Stimulated activated CD8-positive, alpha-beta memory T cell treated with anti-CD3 and anti-CD28 coated beads, Interleukin-15, amount 100 ng/mL, for 24 hours (primary cell): ENCODE measurements at regions not wholly inside any gene's neighbourhood (a gene's known extent, or its start where the extent isn't known, plus 50 kb on each side); places are given as distances from the start of the nearest gene placed in this dataset.
"Not testable (repeated sequence)": the region's sequence is repeated elsewhere in the genome, so short reads cannot be mapped to it uniquely, and the experiment has no call there.

Source experiments
- DNase-seq: peaks from one replicate; pipeline ENCODE4 v3.0.0-alpha.2; 2020; ENCODE audit warnings: low read depth

DNA sequence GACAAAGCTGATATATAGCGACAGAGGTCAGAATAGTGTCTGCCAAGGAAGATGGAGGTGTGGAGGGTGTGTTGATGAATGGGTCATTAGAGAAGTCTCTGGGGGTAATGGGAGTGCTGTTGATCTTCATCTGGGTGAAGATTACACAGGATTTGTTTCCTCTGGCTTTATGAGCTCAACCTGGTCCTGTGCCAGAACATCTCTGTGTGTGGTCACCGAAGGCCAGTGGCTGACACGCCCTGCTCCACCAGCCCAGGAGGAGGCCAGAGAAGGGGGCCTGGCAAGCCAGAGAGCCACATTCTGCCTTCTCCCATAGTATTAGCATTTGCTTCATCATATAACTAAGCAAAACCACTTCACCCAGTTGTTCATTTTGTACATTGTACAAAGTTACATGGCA is 121.1 kb downstream of the ZNF621 start:
- no peak for DNase-seq

DNA sequence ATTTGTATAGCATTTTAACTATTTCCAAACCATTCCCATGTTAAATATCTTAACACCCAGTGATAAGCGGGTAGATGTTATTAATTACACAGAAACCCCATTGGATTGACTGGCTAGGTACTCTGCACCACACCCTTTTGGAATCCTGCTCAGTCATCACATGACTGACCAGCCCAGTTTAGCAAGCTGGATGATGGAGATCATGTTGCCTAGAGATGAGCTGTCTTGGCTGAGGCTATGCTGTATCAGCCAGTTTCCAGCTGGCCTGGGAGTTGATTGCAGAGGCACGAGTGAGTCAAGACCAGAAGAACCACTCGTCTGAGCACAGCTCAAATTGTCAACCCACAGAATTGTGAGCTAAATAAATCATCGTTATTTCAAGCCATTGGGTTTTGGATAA is 124.6 kb downstream of the ZNF621 start:
- no peak for DNase-seq

DNA sequence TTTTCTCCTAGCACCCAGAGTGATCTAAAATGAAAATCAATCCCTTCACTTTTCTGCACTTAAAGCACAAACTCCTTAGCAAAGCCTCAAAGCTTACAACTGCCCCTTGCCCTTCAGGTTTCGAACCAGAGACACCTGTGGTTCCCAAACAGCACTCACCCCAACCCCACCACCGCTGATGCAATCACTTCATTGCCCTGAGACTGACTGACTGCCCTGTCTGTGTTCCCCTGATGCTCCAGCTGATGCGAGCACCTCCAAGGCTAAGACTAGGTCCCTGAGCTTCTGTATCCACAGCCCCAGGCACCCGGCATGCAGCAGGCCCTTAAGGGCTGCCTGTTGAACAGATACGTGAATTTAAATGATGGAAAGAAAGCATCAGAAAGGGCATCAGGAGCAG is 127.3 kb downstream of the ZNF621 start:
- DNase-seq: no peak

- DNase-seq: no peak
Measured at GRCh38 chr3:40653001-40653400, 128.2 kb downstream of the ZNF621 start.

- DNase-seq: no peak
Measured at GRCh38 chr3:40653878-40654277, 129.1 kb downstream of the ZNF621 start.

GRCh38 chr3:40655551-40655950 is 130.8 kb downstream of the ZNF621 start:
- no peak for DNase-seq

DNA sequence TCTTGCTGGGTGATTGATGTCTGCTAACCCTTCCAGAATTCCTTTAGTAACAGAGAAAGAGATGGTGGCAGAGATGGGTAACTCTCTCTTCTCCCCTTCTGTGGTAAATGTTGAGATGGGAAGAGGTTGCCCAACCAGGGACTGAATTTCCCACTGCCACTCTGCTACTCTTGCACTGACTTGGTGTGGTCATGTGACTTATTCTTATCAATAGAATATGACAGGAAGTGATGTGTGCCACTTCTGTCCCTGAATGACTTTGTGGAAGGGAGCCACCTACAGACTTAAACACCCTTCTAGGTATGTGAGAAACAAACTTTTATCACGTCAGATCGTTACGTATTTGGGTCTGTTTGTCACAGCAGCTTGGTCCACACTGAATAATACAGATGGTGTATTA is 132.9 kb downstream of the ZNF621 start:
- no peak for DNase-seq

DNA sequence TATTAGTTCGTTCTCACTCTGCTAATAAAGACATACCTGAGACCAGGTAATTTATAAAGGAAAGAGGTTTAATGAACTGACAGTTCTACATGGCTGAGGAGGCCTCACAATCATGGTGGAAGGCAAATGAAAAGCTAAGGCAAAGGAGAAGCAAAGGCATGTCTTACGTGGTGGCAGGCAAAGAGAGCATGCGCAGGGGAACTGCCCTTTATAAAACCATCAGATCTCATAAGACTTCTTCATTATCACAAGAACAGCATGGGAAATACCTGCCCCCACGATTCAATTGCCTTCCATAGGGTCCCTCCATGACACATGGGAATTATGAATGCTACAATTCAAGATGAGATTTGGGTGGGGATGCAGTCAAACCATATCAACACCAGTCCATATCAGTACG is 133.5 kb downstream of the ZNF621 start:
- no peak for DNase-seq

- no peak for DNase-seq
Measured at GRCh38 chr3:40660554-40660953, 135.8 kb downstream of the ZNF621 start.

- DNase-seq: no peak
Measured at GRCh38 chr3:40661284-40661683, 136.5 kb downstream of the ZNF621 start.

GRCh38 chr3:40663280-40663679 is 138.5 kb downstream of the ZNF621 start:
- DNase-seq: no peak

GRCh38 chr3:40669176-40669575 is 144.4 kb downstream of the ZNF621 start:
- DNase-seq: no peak

DNA sequence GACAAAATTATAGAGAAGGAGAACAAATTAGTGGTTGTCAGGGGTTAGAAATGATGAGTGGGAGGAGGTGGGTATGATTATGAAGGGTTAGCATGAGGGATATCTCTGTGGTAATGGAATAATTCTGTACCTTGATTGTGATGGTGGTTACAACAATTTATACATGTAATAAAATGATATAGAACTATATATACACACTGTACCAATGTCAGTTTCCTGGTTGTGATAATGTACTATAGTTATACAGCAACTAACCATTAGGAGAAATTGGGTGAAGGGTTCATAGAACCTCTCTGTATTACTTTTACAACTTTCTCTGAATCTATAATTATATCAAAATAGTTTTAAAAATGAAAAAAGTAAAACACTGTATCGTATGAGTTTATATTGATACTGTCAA is 148.1 kb downstream of the ZNF621 start:
- DNase-seq: no peak

DNA sequence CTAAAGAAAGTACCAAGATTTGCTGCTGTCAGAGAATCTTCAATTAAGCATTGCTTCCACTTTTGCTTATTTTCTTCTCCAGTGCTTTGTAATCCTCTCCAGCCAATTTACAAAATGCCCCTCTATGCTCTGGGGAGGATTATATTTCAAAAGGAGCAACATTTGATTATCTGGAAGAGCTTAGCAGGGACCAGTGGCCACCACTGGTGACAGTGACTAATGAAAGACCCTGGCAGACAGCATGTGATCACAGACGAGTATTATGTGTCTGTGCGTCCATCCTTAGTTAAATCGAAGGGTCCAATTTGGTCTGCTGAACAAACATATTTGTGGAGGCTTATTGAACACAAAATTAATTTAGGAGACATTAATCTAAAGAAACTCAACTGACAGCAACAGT is 152.6 kb downstream of the ZNF621 start:
- no peak for DNase-seq

DNA sequence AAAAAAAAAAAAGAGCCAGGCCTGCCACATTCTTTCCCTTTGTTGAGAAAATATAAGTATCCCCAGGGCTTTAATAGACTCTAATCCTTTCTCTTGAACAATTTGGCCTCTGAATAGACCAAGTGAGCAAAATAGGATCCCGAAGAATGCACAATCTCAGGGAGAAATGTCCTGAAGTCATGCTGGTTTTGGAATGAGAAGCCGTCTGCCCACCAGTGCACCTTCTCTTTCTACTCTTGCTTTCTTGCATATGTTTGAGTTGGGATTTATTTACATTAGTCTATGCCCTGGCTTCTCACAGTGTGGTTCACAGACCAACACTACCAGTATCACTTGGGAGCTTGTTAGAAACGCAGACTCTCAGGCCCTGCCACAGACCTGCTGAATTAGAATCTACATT is 153.0 kb downstream of the ZNF621 start:
- no peak for DNase-seq

DNA sequence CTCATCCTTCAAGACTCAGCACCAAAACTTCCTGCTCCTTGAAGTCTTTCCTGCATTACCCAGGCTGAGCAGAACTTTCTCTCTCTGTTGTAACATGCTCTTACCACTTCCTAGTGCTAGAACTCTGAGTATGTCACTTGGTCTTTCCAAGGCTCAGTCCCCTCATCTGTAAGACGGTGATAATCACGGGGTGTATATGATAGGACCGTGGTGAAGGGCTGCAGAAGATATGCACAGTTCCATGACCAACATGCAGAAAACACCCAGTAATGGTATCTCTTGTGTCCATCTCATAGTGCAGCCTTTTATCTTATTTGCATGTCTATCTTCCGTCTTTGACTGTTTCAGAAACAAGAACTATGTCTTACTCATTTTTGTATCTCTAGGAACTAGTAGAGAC is 154.5 kb downstream of the ZNF621 start:
- DNase-seq: no peak

DNA sequence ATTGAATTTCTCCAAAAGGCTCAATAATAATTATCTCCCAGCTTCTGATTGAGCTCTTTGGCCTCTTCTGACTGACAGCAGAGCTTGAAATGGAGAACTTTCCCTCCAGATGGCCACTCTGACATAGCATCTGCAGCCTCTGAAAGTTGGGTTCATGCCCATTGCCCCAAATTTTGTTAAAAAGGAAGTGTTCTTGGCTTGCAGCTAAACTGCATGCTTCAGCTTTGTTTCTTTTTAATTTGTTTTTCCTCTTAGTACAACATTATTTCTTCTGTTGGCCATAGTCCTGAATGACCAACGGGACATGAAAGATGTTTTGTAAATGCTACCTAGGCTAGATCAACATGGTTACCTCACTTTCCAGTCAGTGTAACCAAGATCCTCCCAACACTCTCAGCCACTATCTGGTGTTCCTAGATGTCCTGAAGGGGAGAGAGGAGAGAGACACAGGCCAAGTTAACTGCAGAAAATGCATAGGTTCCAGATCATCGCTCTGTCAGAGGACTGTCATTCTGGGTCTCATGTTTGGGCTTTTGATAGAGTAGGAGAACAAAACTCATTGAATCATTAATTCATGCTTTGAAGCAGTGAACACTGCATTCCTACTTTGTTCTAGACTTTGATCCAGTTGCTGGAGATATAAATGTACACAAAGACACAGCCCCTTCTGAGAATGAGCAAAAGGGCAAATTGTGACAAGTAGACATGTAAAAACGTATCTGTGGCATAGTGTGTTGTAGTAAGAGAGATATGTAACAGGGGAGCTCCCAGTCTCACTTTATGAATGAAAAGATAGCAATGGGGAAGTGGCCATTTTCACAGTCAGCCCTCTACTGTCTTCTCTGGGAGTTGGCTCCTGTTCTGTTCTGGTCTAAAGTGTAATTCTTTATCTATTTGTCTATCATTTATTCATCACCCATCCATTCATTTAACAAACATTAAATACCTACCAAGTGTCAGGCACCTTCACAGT is 156.2 kb downstream of the ZNF621 start:
- no peak for DNase-seq

DNA sequence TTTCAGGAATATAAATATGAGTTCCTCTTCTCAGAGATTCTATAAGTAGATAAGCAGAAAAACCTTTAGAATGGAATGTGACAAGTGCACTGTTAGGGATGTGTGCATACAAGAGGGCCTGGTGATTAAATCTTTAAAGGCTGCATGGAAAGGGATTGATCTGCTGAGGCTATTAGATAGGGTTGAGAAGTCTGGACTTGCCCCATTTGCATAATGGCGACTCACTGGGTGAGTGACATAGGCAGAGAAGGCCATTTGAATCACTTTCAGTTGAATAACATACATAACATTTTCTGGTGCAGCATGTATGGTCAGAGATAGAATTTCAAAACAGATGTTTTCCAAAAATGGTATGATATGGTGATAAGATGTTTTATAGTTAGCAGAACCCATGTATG is 156.9 kb downstream of the ZNF621 start:
- DNase-seq: no peak

DNA sequence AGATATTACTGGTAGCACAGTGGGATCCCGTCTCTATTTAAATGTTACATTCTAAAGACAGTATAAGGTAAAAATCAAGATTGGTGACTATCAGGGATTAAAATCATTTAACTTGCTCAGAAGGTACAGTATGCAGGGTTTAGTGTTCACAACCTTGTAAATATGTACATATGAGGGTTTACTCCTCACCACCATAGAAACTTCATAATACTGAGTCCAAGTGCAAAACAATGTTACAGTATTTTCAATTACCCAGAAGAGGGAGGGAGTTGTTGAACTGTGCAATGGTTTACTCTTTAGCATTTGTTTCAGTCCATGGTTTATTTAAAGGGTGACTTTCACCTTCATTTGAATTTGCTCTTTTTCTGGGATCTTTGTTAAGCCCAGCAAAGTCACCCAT is 165.1 kb downstream of the ZNF621 start:
- no peak for DNase-seq

DNA sequence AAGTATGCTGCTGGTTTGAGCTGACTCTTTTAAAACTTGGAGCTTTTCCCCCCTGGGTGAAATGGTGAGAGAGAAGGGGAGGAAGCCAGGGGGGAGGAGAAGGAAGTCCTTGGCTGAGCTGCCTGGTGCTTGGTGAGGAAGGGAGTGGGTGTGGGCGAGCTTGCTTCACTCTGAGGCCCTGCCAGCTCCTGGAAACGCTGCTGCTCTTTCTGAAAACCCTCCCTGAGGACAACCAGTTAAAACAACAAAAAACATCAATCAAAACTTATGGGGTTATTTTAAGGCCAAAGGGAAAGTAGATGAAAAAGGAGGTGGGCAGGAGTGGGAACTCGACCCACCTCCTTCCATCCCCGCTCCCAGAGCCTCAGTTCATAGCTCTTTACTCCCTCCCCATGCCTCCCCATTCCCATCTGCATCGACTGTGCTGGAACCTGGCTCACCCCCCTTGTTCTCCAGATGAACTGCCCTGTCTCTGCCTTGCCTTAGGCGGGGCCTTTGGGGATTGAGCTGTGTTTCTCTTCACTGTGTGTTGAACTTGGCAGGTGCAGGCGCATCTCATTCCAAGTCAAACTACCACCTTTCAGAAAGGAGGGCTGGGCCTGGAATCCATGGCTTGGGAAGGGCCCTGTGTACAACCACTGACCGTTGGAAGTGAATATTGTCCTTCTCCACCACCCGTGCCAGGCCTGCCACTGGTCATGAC is 166.1 kb downstream of the ZNF621 start:
- DNase-seq: no peak

- DNase-seq: no peak
Measured at GRCh38 chr3:40691452-40691861, 166.7 kb downstream of the ZNF621 start.

- no peak for DNase-seq
Measured at GRCh38 chr3:40695848-40696247, 171.1 kb downstream of the ZNF621 start.

DNA sequence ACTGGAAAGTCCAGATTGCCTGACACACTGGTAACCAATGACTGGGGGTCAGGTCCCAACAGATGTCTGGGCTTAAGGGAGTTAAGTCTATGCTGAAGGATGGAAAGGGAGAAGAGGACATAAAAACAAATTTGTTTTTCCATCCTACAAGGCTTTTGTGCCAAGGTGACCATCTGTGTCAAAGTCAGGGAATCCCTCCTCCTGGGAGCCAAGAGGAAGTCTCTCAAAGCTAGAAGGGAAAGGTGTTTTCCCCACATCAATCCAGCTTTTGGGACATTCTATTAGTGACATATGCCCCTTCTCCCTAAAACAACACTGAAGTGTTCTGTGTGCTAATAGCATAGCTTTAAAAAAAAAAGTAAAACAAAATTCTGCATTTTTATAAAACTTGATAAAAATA is 173.9 kb downstream of the ZNF621 start:
- not testable (repeated sequence) for DNase-seq
